Suprapubic skin (tissue), 3 donors: ENCODE measurements at regions not wholly inside any gene's neighbourhood (a gene's known extent, or its start where the extent isn't known, plus 50 kb on each side); places are given as distances from the start of the nearest gene placed in this dataset.

ENCODE experiments used
- EP300 ChIP-seq: sonication (generic); formaldehyde crosslinking; IDR thresholded peaks from one replicate; pipeline ENCODE4 v1.6.1; 2017; ENCODE audit warnings: antibody characterized with exemption
- TF ChIP-seq, protein P1 (sequence below), 2 donors: fragments of 200-600 bp in 1 of 2; fragments of 450-650 bp in 1 of 2; sonication (generic) in 1 of 2; IDR thresholded peaks; one replicate each; pipeline ENCODE4 v1.5.1; 2016 to 2019; ENCODE audit warnings: antibody characterized with exemption in 2 of 2, mild to moderate bottlenecking in 1 of 2, moderate library complexity in 1 of 2

DNA sequence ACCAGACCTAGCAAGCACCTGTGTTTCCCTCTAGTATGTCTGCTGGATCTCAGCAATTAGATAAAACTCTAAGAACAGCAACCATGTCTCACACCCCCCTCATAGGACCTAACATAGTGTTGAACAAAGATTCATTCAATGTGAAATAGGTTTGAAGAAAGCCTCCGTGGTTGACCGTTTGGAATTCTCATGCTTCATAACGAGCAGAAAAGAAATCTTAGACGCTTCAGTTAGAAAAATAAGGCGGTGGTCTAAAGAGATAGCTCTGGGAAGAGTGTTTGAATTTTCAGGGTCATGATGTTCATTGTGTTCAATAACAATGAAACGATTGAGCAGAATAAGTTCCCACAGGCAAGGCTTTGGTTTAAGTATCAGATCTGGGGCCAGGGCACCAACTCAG, 332.9 kb downstream of the COG6 start:
- TF ChIP-seq, protein P1, sequence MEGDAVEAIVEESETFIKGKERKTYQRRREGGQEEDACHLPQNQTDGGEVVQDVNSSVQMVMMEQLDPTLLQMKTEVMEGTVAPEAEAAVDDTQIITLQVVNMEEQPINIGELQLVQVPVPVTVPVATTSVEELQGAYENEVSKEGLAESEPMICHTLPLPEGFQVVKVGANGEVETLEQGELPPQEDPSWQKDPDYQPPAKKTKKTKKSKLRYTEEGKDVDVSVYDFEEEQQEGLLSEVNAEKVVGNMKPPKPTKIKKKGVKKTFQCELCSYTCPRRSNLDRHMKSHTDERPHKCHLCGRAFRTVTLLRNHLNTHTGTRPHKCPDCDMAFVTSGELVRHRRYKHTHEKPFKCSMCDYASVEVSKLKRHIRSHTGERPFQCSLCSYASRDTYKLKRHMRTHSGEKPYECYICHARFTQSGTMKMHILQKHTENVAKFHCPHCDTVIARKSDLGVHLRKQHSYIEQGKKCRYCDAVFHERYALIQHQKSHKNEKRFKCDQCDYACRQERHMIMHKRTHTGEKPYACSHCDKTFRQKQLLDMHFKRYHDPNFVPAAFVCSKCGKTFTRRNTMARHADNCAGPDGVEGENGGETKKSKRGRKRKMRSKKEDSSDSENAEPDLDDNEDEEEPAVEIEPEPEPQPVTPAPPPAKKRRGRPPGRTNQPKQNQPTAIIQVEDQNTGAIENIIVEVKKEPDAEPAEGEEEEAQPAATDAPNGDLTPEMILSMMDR (IDR thresholded peaks at IDR 0.05) = no peak
- no peak for TF ChIP-seq EP300
